HG03135 (cell line): ENCODE measurements at regions not wholly inside any gene's neighbourhood (a gene's known extent, or its start where the extent isn't known, plus 50 kb on each side); places are given as distances from the start of the nearest gene placed in this dataset.

ENCODE experiments used
- ATAC-seq: cut with Tn5 transposase; IDR thresholded peaks from one replicate; pipeline ENCODE4 v1.9.1; 2021; ENCODE audit warnings: mild to moderate bottlenecking, moderate library complexity; ENCODE audit not compliant: unreplicated experiment

GRCh38 chr4:89373394-89373793 lies 65.8 kb upstream of the GPRIN3 start:
- no peak for ATAC-seq

- no peak for ATAC-seq
Measured at GRCh38 chr4:89371614-89372013, 64.0 kb upstream of the GPRIN3 start.

- ATAC-seq: no peak
Measured at GRCh38 chr4:89369581-89369980, 62.0 kb upstream of the GPRIN3 start.

- ATAC-seq: no peak
Measured at GRCh38 chr4:89368861-89369260, 61.3 kb upstream of the GPRIN3 start.

GRCh38 chr4:89365776-89366175 lies 58.2 kb upstream of the GPRIN3 start:
- ATAC-seq: no peak

- no peak for ATAC-seq
Measured at GRCh38 chr4:89365375-89365774, 57.8 kb upstream of the GPRIN3 start.

GRCh38 chr4:89364541-89364940 lies 56.9 kb upstream of the GPRIN3 start:
- ATAC-seq: no peak

- ATAC-seq: no peak
Measured at GRCh38 chr4:89363786-89364185, 56.2 kb upstream of the GPRIN3 start.

- ATAC-seq: no peak
Measured at GRCh38 chr4:89358935-89359638, 51.5 kb upstream of the GPRIN3 start.

GRCh38 chr4:89357787-89358186 lies 50.2 kb upstream of the GPRIN3 start:
- no peak for ATAC-seq
